Stimulated activated CD8-positive, alpha-beta memory T cell treated with anti-CD3 and anti-CD28 coated beads, Interleukin-7, amount 100 ng/mL, for 4 hours (primary cell): ENCODE measurements at regions not wholly inside any gene's neighbourhood (a gene's known extent, or its start where the extent isn't known, plus 50 kb on each side); places are given as distances from the start of the nearest gene placed in this dataset.
A peak's percentile ranks its signal among the peaks of the same experiment; 100 is the strongest.

Source experiments
- DNase-seq, 2 donors: peaks; one replicate each; pipeline ENCODE4 v3.0.0-alpha.2; 2020; ENCODE audit warnings: low read depth in 2 of 2

GRCh38 chr5:61622156-61622555 lies 290.1 kb downstream of the ZSWIM6 start:
- DNase-seq: no peak

- no peak for DNase-seq
These were observed 291.5 kb downstream of the ZSWIM6 start for GRCh38 chr5:61623401-61624069.

DNA sequence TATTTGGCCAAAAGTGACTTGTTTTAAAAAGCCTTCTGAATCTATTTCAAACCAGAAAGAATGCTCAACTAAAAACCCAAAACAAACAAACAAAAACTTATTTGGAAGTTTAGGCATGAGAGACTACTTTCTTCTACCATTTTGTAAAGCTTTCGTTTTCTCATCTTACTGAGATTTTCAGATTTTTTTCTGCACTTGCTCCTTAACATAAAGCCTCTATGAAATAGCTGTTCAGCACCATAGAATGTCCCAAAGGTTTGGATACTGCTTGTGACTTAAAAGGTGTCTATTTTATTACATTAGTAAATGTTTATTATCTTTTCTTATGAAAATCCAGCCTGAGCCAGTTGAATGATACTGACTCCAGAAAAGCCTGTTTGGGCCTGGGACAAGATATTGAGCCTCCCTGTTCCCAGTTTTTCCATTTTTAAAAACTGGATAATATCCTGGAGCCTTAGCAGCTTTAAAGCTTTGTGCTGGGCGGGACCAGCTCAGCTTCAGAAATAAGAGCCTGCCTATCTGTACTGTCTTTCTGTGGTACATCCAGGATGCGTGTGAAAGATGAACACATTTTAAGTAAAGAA lies 292.6 kb downstream of the ZSWIM6 start:
- DNase-seq: no peak

GRCh38 chr5:61625137-61625561 lies 293.1 kb downstream of the ZSWIM6 start:
- DNase-seq: no peak

DNA sequence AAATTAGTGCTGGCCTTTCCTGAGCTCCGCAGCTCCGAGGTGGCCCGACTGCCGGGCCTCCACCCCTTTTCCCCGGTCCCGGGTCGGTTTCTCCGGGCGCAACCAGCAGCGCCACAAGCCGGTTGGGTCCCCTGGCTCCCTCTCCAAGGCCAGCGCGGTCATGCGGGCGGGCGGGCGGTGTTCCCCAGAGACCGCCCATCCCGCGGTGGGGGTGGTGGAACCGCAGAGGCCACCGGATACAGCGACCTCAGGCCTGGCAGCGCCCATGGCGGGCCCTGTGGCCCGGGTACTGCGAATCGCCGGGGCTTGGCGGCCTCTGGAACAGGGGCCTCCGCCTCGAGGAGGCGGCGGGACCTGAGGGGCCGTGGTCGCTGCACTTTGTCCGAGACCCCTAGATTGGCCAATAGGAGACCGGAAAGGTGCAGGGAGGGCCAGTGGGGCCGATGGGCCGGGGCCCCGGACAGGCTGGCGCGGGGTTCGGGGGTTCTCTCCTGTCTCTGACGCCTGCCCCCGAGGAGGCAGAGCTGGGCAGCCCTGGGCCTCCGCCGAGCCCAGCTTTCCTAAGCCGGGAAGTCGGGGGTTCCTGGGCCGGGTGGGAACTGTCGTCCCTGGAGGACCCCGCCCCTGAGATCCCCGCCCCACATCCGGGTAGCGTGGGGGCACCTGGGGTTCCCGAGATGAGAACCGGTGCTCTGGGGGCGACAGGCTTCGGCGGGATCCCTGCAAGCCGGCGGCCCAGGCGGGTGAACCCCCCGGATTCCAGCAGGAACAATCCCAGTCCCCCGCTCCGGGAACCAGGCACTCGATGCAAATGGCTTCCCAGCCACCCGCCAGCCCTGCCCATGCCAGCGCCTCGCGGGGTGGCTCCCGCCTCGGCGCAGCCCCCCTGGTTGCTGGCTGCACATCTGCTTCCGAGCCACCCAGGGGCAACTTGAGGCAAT lies 293.9 kb downstream of the ZSWIM6 start:
- DNase-seq: peak in 1 of 2 donors; percentile 16

DNA sequence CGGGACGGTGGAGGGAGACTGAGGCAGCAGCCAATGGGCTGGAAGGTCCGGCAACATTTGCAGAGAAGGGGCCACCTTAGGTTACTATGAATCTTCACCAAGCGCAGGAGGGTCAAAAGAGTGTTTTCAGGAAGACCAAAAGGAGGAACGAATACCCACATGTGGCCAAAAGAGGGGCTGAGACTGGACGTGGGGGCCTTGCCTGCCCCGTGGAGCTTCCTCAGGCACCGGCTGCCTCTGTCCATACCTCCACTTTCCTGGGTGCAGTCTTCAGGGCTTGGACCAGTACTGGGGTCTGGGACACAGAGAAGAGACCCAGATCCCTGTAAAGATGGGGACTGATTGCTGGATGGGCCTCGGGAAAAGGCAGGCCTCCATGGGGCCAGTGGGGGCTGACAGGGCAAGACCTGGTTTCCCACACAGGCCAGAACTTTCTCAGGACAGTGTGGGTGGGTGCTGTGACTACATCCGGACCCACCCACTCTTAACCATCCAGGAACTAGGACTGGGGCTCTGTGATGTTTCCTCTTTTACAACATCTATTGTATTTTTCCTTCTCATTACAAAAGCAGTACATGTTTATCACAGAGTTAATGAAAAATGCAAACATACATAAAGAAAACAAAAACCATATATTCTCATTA lies 294.7 kb downstream of the ZSWIM6 start:
- no peak for DNase-seq

- no peak for DNase-seq
These were observed 295.5 kb downstream of the ZSWIM6 start for GRCh38 chr5:61627531-61627930.

DNA sequence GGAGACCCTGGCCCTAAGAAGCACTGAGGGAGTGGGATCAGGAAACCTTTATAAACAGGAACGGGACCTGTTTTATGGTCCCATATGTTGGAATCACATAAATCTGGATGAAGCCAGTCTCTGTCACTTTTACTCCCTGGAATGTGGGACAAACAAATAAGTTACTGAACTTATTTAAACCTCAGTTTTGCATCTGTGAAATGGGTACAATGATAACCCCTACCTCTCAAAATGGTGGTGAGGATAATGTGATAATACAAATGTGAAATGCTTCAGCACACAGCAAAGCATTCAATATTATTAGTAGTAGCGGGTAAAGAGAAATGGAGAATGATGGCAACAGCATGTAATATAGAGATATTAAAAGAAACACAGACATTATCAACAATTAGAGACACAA lies 298.9 kb downstream of the ZSWIM6 start:
- DNase-seq: no peak

GRCh38 chr5:61631438-61631941 lies 299.4 kb downstream of the ZSWIM6 start:
- DNase-seq: no peak

- no peak for DNase-seq
These were observed 300.0 kb downstream of the ZSWIM6 start for GRCh38 chr5:61632064-61632463.

- no peak for DNase-seq
These were observed 303.2 kb downstream of the ZSWIM6 start for GRCh38 chr5:61635271-61635670.

DNA sequence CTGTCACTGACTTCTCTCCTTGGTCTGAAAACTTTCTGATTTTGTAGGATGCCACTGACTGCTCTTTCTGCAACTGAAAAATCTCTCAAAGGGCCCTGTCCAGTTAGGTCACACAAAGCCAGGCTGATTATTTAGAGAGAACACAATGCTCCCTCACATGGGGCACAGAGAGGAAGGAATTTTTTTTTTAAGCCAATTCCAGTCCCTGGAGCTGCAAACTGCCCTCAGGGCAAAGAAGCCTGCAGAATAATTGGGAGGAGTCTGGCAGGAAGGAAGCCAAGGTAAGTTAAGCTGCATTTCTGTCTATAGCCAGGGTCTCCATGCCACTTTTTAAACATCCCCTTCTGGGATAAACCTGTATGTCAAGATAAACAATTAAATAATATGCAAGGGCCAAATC lies 305.5 kb downstream of the ZSWIM6 start:
- no peak for DNase-seq

GRCh38 chr5:61638476-61638875 lies 306.4 kb downstream of the ZSWIM6 start:
- no peak for DNase-seq

GRCh38 chr5:61640179-61641021 lies 308.3 kb downstream of the ZSWIM6 start:
- DNase-seq: no peak

DNA sequence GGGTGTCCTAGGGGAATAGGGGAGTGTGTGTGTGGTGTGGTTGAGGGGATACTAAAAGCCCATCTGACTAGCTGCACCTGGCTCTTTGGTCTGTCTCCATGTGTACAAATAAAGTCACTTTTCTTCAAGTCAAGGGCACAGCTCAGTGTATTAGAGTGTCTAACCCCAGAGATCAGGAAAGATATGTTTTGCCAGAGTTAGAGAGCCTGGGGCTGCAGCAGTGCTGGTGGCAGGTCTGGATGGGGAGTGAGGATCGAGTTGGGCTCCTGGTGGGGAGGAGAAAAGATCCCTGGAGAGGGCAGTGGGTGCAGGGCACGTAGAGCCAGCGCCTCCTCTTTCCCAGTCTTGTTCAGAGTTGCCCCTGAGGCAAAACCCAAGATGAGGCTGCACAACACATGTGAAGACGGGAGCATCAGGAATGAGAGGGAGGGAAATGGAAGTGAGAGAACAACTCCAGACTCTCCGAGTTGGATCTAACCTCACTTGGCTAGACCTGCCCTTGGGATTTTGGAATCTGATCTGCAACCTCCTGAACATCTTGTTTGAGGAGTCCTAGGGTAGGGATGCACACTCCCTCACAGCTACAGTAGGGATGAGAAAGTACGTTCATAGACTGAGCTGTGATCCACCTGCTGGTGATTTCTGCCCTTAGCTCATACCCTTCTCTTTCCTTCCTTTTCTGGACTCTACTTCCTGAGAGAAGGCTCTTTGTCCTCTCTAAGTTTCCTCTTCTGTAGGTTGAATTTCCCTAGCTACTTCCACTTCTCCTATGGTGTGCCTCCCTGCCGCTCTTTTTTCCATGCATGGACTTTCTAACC lies 309.9 kb downstream of the ZSWIM6 start:
- no peak for DNase-seq

DNA sequence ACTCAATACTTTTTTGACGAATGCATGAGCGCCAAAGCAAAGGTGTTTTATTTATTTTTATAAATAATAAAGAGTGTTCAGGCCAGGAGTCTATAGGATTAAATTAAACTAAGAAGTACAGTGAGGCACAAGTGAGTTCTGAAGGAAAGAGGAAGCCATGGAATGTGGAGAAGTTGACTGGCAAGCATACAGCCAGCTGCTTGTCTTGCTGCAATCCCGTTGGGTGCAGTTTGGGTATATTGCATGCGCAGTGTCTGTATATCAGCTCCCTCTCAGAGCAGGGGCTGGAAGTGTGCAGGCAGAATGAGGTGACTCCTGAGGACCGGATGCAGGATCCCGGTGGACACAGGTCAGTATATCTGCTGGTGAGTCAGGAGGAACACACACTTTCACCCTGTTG lies 315.6 kb downstream of the ZSWIM6 start:
- no peak for DNase-seq

- DNase-seq: no peak
These were observed 317.2 kb downstream of the ZSWIM6 start for GRCh38 chr5:61649231-61649630.

DNA sequence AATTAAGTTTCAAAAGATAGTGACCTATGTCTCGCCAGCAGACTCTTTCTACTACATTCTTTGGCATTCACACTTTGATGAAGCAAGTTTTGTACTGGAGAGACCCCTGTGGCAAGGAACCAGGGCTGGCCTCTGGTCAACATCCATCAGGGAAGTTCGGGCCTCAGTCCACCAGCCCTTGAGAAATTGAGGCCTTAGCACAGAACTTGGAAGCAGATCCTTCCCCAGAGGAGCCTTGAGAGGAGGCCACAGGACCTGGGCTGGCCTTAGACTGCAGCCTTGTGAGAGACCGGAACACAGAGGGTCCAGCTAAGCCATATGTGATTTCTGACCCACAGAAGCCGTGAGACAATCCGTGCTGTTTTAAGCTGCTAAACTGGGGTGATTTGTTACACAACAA lies 317.9 kb downstream of the ZSWIM6 start:
- no peak for DNase-seq

DNA sequence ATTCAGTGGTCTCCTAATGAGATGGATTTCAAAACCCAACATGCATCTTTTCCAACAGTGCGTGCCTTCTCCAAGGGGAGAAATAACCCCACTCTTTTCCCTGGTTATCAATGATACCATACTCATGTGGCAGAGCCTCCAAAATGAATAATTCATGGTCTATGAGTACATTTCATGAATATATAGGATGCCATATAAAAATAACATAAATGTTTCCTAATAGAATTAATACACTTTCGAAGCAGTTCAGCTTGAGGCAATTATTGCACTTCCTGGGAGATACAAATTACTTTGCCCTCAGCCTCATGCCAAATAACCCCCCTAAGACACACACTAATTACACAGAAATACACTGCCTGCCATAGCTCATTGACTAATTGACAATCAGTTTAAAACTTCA lies 318.6 kb downstream of the ZSWIM6 start:
- no peak for DNase-seq

- DNase-seq: no peak
These were observed 319.1 kb downstream of the ZSWIM6 start for GRCh38 chr5:61651195-61651594.
